Panc1 (cell line): ENCODE measurements at regions not wholly inside any gene's neighbourhood (a gene's known extent, or its start where the extent isn't known, plus 50 kb on each side); places are given as distances from the start of the nearest gene placed in this dataset.

ENCODE experiments used
- CTCF ChIP-seq: fragments of 450-650 bp; IDR thresholded peaks from 2 replicates; pipeline ENCODE4 v1.5.1; 2017; ENCODE audit warnings: mild to moderate bottlenecking
- REST ChIP-seq, 2 experiments: IDR thresholded peaks; 2 replicates each; pipeline ENCODE4 v1.6.1; 2011 to 2012; ENCODE audit warnings: low read depth in 2 of 2, control low read depth in 1 of 2, low read length in 1 of 2, mild to moderate bottlenecking in 1 of 2, moderate library complexity in 1 of 2; ENCODE audit not compliant: insufficient read depth in 1 of 2

- no peak for TF ChIP-seq CTCF
- no peak for TF ChIP-seq REST (IDR thresholded peaks at IDR 0.05; ENCODE audit: insufficient read depth in 1 of 2, low read depth in 2 of 2, low read length in 1 of 2)
Observed at GRCh38 chr9:93378276-93378675, 73.2 kb upstream of the FAM120A start.
